GM12873 (cell line): ENCODE measurements at regions not wholly inside any gene's neighbourhood (a gene's known extent, or its start where the extent isn't known, plus 50 kb on each side); places are given as distances from the start of the nearest gene placed in this dataset.

Experiments used
- TF ChIP-seq, protein P1 (sequence below): IDR thresholded peaks from 2 replicates; pipeline ENCODE4 v1.5.1; 2012; ENCODE audit warnings: low read depth, mild to moderate bottlenecking, moderate library complexity, low read length, control low read depth; ENCODE audit not compliant: insufficient read depth; ENCODE audit errors: missing control alignments

- TF ChIP-seq, protein P1, sequence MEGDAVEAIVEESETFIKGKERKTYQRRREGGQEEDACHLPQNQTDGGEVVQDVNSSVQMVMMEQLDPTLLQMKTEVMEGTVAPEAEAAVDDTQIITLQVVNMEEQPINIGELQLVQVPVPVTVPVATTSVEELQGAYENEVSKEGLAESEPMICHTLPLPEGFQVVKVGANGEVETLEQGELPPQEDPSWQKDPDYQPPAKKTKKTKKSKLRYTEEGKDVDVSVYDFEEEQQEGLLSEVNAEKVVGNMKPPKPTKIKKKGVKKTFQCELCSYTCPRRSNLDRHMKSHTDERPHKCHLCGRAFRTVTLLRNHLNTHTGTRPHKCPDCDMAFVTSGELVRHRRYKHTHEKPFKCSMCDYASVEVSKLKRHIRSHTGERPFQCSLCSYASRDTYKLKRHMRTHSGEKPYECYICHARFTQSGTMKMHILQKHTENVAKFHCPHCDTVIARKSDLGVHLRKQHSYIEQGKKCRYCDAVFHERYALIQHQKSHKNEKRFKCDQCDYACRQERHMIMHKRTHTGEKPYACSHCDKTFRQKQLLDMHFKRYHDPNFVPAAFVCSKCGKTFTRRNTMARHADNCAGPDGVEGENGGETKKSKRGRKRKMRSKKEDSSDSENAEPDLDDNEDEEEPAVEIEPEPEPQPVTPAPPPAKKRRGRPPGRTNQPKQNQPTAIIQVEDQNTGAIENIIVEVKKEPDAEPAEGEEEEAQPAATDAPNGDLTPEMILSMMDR: no peak
Measured at GRCh38 chr3:104514776-104515175, 851.9 kb upstream of the ALCAM start.

- TF ChIP-seq, protein P1: no peak
Measured at GRCh38 chr3:104519068-104519467, 847.6 kb upstream of the ALCAM start.

- TF ChIP-seq, protein P1: no peak
Measured at GRCh38 chr3:104519468-104520227, 847.1 kb upstream of the ALCAM start.

- TF ChIP-seq, protein P1: no peak
Measured at GRCh38 chr3:104520228-104520655, 846.5 kb upstream of the ALCAM start.

DNA sequence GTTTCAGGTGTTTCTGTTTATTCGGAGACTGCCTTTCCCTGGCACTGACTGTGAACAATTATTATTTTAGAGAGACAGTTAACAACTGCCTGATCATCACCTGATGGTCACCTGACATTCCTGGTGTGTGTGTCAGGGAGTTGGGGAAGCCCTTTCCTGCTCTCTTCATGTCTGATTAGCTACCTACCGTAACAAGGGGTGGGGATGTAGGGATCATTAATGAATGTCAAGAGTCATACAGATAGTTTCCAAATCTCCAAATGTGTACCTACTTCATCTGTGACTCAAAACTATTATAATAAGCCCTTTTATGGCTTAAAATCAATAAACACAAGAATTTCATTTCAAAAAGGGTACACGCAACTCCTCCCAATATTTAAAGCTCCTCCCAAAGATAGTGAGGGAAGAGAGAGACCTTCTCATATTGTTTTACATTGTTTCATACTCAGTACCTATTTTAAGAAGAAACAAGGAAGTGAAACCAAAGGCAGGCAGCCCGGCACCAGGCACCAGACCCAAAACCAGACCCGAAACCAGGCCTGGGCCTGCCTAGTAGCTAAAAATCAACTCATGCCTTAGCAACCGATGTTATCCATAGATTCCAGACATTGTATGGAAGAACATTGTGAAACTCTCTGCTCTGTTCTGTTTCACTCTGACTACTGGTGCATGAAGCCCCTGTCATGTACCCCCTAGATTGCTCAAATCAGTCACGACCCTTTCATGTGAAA lies 844.9 kb upstream of the ALCAM start:
- TF ChIP-seq, protein P1: no peak

GRCh38 chr3:104523136-104523535 lies 843.6 kb upstream of the ALCAM start:
- TF ChIP-seq, protein P1: no peak

DNA sequence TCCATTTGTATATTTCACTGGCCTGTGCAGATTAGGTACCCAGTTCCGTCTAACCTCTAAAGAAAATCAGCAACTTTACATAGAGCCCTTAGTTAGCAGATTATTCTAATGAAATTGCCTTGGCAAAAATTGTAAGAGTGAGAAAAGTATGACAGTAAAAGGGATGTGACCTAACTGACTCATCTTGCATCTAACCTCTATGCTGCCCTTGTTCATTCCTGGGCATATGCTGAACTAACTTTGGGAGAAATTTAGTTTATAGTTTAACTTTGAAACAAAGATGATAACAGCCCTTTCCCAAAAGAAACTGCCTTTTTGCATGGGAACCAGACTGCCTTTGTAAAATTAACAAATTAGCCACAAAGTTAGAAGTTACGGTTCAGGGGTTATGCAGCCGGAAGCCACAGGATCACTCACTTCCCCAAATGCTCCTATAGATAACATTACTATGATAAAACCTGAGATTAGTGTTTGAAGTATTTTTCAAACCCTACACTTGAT lies 839.8 kb upstream of the ALCAM start:
- TF ChIP-seq, protein P1: no peak
